H9 (cell line): ENCODE measurements at regions not wholly inside any gene's neighbourhood (a gene's known extent, or its start where the extent isn't known, plus 50 kb on each side); places are given as distances from the start of the nearest gene placed in this dataset.

Source experiments
- DNase-seq: peaks from one replicate; pipeline ENCODE4 v3.0.0-alpha.2; 2017
- H2AFZ ChIP-seq: one replicate; pipeline ENCODE4 v1.6.1; 2013; ENCODE audit warnings: mild to moderate bottlenecking, low read length, control low read depth, moderate library complexity
- H2AK5ac ChIP-seq: 2 replicates; pipeline ENCODE4 v1.6.1; 2013; ENCODE audit warnings: low read length, control low read depth, mixed read lengths; ENCODE audit not compliant: insufficient read length
- H2BK120ac ChIP-seq: one replicate; pipeline ENCODE4 v1.6.1; 2013; ENCODE audit warnings: low read depth, mild to moderate bottlenecking, low read length, control low read depth, inconsistent platforms; ENCODE audit not compliant: poor library complexity, severe bottlenecking
- H2BK12ac ChIP-seq: 2 replicates; pipeline ENCODE4 v1.6.1; 2013; ENCODE audit warnings: low read length, control low read depth, mixed read lengths, low read depth; ENCODE audit not compliant: insufficient read length
- H2BK15ac ChIP-seq: 2 replicates; pipeline ENCODE4 v1.6.1; 2013; ENCODE audit warnings: low read depth, low read length, control low read depth
- H2BK20ac ChIP-seq: one replicate; pipeline ENCODE4 v1.6.1; 2013; ENCODE audit warnings: low read depth, mild to moderate bottlenecking, low read length, control low read depth, inconsistent platforms; ENCODE audit not compliant: poor library complexity, severe bottlenecking
- H2BK5ac ChIP-seq: 2 replicates; pipeline ENCODE4 v1.6.1; 2013; ENCODE audit warnings: low read length, control low read depth, mixed read lengths; ENCODE audit not compliant: insufficient read length
- H3K14ac ChIP-seq: 2 replicates; pipeline ENCODE4 v1.6.1; 2013; ENCODE audit warnings: low read length, control low read depth; ENCODE audit not compliant: insufficient read depth
- H3K18ac ChIP-seq: 2 replicates; pipeline ENCODE4 v1.6.1; 2013; ENCODE audit warnings: low read depth, mild to moderate bottlenecking, mixed read lengths, low read length, control low read depth; ENCODE audit not compliant: insufficient read length
- H3K23ac ChIP-seq: 2 replicates; pipeline ENCODE4 v1.6.1; 2013; ENCODE audit warnings: low read length, control low read depth, mixed read lengths, low read depth; ENCODE audit not compliant: insufficient read length
- H3K23me2 ChIP-seq: 2 replicates; pipeline ENCODE4 v1.6.1; 2013; ENCODE audit warnings: low read depth, mild to moderate bottlenecking, mixed read lengths, low read length, control low read depth; ENCODE audit not compliant: insufficient read length, poor library complexity, severe bottlenecking
- H3K27ac ChIP-seq: 2 replicates; pipeline ENCODE4 v1.5.1; 2013; ENCODE audit warnings: low read length, control low read depth, mixed read lengths, low read depth; ENCODE audit not compliant: insufficient read length
- H3K27me3 ChIP-seq: 2 replicates; pipeline ENCODE4 v1.6.1; 2013; ENCODE audit warnings: low read length, control low read depth, inconsistent platforms; ENCODE audit not compliant: insufficient read depth
- H3K4ac ChIP-seq: 2 replicates; pipeline ENCODE4 v1.6.1; 2013; ENCODE audit warnings: low read depth, mild to moderate bottlenecking, control low read depth, inconsistent platforms, low read length, moderate library complexity
- H3K4me1 ChIP-seq: 2 replicates; pipeline ENCODE4 v1.6.1; 2013; ENCODE audit warnings: low read length, control low read depth, inconsistent platforms; ENCODE audit not compliant: insufficient read depth
- H3K4me2 ChIP-seq: 2 replicates; pipeline ENCODE4 v1.6.1; 2013; ENCODE audit warnings: low read length, control low read depth, mixed read lengths; ENCODE audit not compliant: insufficient read length, insufficient read depth
- H3K56ac ChIP-seq: 2 replicates; pipeline ENCODE4 v1.6.1; 2013; ENCODE audit warnings: low read depth, mild to moderate bottlenecking, mixed read lengths, low read length, control low read depth; ENCODE audit not compliant: insufficient read length
- H3K79me1 ChIP-seq: 2 replicates; pipeline ENCODE4 v1.6.1; 2013; ENCODE audit warnings: low read depth, mild to moderate bottlenecking, moderate library complexity, low read length, control low read depth, inconsistent platforms; ENCODE audit not compliant: insufficient read depth, poor library complexity, severe bottlenecking
- H3K79me2 ChIP-seq: 2 replicates; pipeline ENCODE4 v1.6.1; 2013; ENCODE audit warnings: low read length, control low read depth, inconsistent platforms; ENCODE audit not compliant: insufficient read depth
- H3K9ac ChIP-seq: 2 replicates; pipeline ENCODE4 v1.6.1; 2013; ENCODE audit warnings: low read length, control low read depth, mixed read lengths; ENCODE audit not compliant: insufficient read length; ENCODE audit errors: extremely low read depth
- H3K9me3 ChIP-seq: one replicate; pipeline ENCODE4 v1.6.1; 2013; ENCODE audit warnings: low read depth, low read length, inconsistent platforms; ENCODE audit not compliant: control insufficient read depth
- H3T11ph ChIP-seq: one replicate; pipeline ENCODE4 v1.6.1; 2013; ENCODE audit warnings: mild to moderate bottlenecking, low read length, control low read depth, inconsistent platforms
- H4K20me1 ChIP-seq: one replicate; pipeline ENCODE4 v1.6.1; 2013; ENCODE audit not compliant: control insufficient read depth, insufficient read length, insufficient read depth
- H4K5ac ChIP-seq: 2 replicates; pipeline ENCODE4 v1.6.1; 2013; ENCODE audit warnings: low read depth, mild to moderate bottlenecking, mixed read lengths, low read length, control low read depth; ENCODE audit not compliant: insufficient read length
- H4K8ac ChIP-seq: replicated peaks from 2 replicates; pipeline ENCODE4 v1.6.1; 2013; ENCODE audit warnings: low read length, control low read depth, mixed read lengths, low read depth; ENCODE audit not compliant: insufficient read length
- H4K91ac ChIP-seq: 2 replicates; pipeline ENCODE4 v1.6.1; 2013; ENCODE audit warnings: low read depth, mild to moderate bottlenecking, moderate library complexity, mixed read lengths, low read length, control low read depth; ENCODE audit not compliant: insufficient read length
- H3K27ac Mint-ChIP-seq, 3 experiments: 2 replicates in 2 of 3; 3 replicates in 1 of 3; pipeline ENCODE4 v1.8.0; 2020 to 2021; ENCODE audit warnings: mixed read lengths in 3 of 3, mild to moderate bottlenecking in 1 of 3, moderate library complexity in 1 of 3
- H3K27me3 Mint-ChIP-seq: 2 replicates; pipeline ENCODE4 v1.8.0; 2021; ENCODE audit warnings: low read depth, mild to moderate bottlenecking, moderate library complexity, mixed read lengths
- H3K36me3 Mint-ChIP-seq, 3 experiments: 2 replicates in 2 of 3; 3 replicates in 1 of 3; pipeline ENCODE4 v1.8.0; 2020 to 2021; ENCODE audit warnings: low read depth in 3 of 3, mixed read lengths in 3 of 3; ENCODE audit not compliant: insufficient read depth in 1 of 3
- H3K4me1 Mint-ChIP-seq, 2 experiments: 2 replicates each; pipeline ENCODE4 v1.8.0; 2020; ENCODE audit warnings: mixed read lengths in 2 of 2
- H3K4me3 Mint-ChIP-seq, 2 experiments: 2 replicates in 1 of 2; 3 replicates in 1 of 2; pipeline ENCODE4 v1.8.0; 2020 to 2021; ENCODE audit warnings: mild to moderate bottlenecking in 2 of 2, mixed read lengths in 2 of 2, moderate library complexity in 1 of 2
- H3K9me3 Mint-ChIP-seq, 2 experiments: 2 replicates in 1 of 2; 3 replicates in 1 of 2; pipeline ENCODE4 v1.8.0; 2020; ENCODE audit warnings: mild to moderate bottlenecking in 2 of 2, mixed read lengths in 2 of 2, moderate library complexity in 1 of 2
- CTCF ChIP-seq: fragments of 200-600 bp; sonication (generic); conservative IDR thresholded peaks from 3 replicates; pipeline ENCODE4 v1.8.0; 2021; ENCODE audit warnings: antibody characterized with exemption, mild to moderate bottlenecking
- WGBS: extraction: QIAGEN DNeasy Blood & Tissue Kit; methylation state at CpG from one replicate; pipeline ENCODE4 v1.1.7; 2013; ENCODE audit warnings: missing lambda C conversion rate, low lambda C conversion rate, mixed read lengths; ENCODE audit not compliant: insufficient read length; ENCODE audit errors: extremely low coverage; 5-methylcytosine and 5-hydroxymethylcytosine counted together

- Histone ChIP-seq H3K79me2 (no peaks in the 10 kb centered on the region), H4K5ac (no peak overlapping the region), H3K4me1 (no peaks in the 10 kb centered on the region), H4K91ac (no peak overlapping the region), H3K18ac (no peak overlapping the region), H4K20me1 (no peaks in the 10 kb centered on the region), H4K8ac (no peak overlapping the region), H3K56ac (no peak overlapping the region), H2BK12ac (no peak overlapping the region), H3K4me2 (no peak overlapping the region), H2AFZ (no peak overlapping the region), H2BK20ac (no peak overlapping the region), H3K23ac (no peak overlapping the region), H3K27ac (no peak overlapping the region), H3T11ph (no peak overlapping the region), H3K4ac (no peak overlapping the region), H2BK15ac (no peak overlapping the region), H3K14ac (no peak overlapping the region), H2BK120ac (no peak overlapping the region), H3K23me2 (no peaks in the 10 kb centered on the region), H3K9ac (no peak overlapping the region), H3K79me1 (no peaks in the 10 kb centered on the region), H3K27me3 (no peaks in the 10 kb centered on the region), H2AK5ac (no peak overlapping the region), H2BK5ac (no peak overlapping the region), H3K9me3 (no peaks in the 10 kb centered on the region)
- Mint-ChIP-seq H3K27ac (no peak overlapping the region), H3K4me1 (peaks cover 16 to 24% of the 10 kb centered on the region in 2 experiments), H3K9me3 (peaks cover 19 to 59% of the 10 kb centered on the region in 2 experiments), H3K36me3 (no peaks in the 10 kb centered on the region), H3K4me3 (no peak overlapping the region), H3K27me3 (no peaks in the 10 kb centered on the region)
- no peak for DNase-seq
- TF ChIP-seq CTCF: no peak
- WGBS: no CpG with 5 or more reads among the region's 1 CpG
Measured at GRCh38 chr11:49303080-49303479, 94.7 kb upstream of the FOLH1 start.
